ENCODE measurements at regions not wholly inside any gene's neighbourhood (a gene's known extent, or its start where the extent isn't known, plus 50 kb on each side); places are given as distances from the start of the nearest gene placed in this dataset.

DNA sequence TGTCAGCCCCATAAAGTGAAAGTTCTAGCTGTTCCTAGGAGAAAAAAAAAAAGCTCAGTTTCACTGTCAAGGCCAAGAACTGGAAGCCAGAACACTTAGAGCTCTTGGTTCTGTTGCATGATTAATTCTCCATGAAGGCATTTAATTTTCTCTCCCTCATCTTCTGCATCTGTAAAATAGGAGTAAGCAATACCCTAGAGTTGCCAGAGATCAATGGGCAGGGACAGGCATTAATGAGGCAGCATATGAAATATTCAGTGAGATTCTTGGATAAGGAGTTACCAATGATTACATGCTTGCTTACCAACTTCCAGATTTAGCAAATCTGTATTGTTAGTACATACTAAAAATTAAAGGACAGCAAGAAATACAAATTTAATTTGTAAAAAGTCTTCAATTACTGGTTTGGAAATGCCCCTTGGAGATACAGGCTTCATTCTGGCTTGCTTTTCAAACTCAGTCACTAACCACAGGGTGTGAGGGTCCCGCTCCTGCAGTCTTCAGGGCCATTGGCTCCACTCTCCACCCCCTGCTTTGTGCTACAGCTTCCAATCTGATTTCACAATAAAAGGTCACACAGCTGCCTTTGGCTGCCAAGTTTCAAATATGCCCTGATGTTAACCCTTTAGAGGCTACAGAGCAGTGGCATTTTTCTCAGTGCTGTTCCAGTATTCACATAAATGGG lies 624.6 kb downstream of the BNC2 start:
- no peak for DNase-seq (ENCODE audit: low spot score)

DNA sequence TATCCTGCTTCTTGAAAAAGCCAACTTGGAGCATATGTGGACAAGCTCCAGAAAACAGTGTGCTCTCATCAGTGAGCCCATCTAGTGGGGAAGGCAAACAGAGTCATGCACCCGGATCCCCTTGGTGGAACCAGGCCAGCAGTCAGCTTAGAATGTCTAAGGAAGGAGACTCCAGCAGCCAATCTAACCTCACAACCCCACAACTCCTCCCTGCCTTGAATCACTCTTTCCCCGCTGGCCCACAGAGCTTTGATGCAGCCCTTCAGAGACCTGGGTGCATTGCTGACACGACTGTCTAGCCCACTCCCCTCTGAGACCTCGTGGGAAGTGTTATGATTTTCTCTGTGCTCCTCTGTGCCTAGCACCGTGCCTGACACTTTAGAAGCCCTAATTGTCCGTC lies 623.7 kb downstream of the BNC2 start:
- DNase-seq (ENCODE audit: low spot score) = no peak

DNA sequence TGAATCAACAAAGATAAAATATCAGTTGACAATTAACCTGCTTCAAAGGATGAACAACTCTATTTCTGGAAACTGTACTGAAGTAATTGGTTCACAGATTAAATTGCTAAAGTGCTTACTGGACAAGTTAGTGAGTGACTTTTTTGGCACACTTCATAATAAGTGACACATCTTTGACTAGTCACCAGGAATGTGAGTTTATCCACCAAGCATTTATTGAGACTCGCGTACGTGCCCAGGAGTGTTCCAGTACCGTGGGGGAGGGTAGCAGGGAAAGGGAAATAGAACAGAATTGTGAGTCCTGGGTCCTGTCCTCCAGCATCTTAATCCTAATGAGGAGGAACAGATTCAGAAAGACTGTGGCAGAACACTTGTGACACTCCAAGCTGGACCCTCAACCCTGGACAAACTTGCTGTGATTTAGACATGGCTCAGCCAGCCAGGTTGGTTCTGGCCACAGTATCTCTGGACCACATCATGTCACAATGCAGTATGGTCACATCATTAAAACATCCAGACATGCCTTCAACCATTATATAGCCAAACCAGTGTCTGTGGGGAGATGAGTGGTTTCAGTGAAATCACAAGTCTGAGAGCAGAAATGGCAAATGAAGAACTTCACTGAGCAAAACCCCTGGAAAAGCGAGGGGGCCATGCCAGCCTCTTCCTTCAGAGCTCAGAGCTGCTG lies 623.1 kb downstream of the BNC2 start:
- no peak for DNase-seq (ENCODE audit: low spot score)

DNA sequence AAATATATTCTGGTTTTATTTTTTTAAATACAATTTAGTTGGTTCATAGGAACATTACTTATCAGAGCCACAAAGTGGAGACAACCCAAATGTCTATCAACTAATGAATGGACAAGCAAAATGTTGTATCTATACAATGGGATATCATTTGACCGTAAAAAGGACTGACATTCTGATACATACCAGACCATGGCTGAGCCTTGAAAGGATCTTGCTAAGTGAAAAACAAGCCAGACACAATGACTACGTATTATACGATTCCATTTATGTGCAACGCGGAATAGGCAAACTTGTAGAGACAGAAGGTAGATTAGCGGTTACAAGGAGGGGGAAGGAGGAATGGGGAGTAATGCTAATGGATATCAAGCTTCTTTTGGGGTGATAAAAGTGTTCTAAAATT lies 621.6 kb downstream of the BNC2 start:
- no peak for DNase-seq (ENCODE audit: low spot score)

DNA sequence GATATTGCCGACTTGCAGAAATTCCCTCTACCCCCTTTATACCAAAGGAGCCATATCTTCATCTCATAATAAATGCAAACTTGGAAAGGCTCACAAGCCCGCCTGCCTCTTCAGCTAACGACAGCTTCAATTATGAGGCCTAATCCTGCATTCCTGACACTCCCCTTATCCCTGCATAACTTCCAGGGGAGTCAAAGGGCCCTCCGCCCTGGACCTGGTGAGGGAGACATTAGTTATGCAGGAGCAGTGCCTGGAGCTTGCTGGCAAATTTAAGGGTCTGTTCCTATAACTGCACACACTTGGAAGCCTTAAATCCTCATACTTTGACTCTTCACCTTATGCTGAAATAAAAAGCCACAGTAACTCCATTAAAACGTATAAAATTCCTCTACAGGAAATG lies 617.9 kb downstream of the BNC2 start:
- no peak for DNase-seq (ENCODE audit: low spot score)

DNA sequence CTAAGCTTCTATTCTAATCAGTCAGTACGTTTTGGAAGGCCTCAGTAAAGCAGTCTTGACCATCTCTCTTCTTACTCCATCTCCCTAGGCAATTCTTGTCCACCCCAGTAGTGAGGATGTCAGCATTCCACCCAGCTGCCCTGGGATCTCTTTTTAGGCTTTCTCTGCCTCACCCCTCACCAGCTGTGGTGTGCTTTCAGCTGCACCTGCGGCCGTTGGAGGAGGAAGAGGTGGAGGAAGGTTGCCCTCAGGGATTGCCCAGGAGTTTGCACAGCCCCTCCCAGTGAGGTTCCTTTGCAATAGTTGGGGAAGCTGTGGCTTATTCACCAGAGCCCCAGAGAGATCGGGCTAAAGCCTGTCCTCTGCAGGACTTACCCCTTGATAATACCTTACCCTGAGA lies 615.8 kb downstream of the BNC2 start:
- no peak for DNase-seq (ENCODE audit: low spot score)

DNA sequence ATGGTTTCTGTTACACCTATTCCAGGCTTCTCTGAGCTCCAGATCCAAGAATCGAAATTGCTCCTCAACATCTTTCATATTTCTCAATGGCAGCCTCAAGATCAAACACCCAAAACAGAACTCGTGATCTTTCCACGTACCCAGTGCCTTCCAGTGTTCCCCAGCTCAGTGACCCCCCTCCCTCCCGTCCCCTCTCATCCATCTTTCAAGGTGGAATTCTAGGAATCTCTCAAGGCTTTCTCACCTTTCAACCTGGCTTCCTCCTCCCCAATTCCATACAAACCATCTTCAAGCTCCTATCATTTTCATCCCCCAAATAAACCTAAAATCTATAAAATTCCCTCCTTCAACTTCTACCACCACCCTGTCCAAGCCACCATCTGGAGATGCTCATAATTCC lies 615.3 kb downstream of the BNC2 start:
- DNase-seq (ENCODE audit: low spot score) = no peak

DNA sequence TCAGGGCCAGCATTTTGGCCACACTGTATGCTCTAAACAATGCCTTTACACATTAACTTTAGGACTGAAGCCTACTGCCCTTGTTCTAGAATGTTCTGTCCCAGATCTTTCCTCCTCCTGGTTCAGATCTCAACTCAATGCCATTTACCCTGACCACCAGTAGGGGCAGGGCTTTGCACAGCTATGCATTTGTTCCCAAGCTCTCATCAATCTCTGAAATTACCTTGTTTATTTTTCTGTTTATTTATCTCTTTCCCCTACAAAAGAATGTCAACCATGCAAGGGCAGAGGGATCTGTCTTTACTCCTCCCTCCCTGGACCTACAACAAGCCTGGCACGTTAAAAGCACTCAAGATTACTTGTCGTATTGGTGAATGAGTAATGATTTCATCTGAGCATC lies 612.9 kb downstream of the BNC2 start:
- no peak for DNase-seq (ENCODE audit: low spot score)

DNA sequence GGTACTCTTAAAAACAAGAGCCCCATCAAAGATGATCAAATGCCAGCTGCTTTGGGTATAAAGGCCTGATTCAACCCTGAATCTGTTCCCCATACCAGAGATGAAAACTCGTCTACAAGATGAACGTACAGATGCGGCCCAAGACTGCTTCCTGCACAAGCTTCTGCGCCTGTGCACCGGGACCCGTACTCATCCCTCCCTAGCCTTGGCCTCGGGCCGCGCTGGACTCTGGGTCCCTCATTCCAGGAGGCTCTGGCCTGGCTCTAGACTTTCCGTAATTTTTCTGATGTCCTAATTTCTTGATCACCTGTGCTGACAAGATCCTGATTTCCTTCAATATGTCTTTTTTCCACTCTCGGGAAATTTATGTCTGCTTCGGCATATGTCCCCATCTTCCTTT lies 612.3 kb downstream of the BNC2 start:
- no peak for DNase-seq (ENCODE audit: low spot score)

DNA sequence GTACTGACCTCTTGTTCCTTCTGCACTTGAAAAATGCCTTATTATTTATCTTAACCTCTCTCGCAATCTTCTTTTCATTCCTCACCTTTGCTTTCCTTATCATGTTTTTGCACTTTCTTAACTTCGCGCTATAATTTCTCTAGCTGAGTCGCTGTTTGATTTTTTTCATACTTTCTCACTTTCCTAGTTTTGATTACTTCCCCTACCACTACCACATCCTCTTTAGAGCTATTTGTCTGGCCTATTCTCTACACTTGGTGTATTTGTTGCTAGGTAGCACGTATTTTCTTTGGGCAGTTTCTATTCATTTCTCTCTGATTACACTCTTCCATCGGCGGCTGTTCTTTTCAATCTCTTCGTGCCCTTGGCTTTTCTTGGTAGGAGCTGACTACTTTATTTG lies 611.8 kb downstream of the BNC2 start:
- DNase-seq (ENCODE audit: low spot score) = no peak

DNA sequence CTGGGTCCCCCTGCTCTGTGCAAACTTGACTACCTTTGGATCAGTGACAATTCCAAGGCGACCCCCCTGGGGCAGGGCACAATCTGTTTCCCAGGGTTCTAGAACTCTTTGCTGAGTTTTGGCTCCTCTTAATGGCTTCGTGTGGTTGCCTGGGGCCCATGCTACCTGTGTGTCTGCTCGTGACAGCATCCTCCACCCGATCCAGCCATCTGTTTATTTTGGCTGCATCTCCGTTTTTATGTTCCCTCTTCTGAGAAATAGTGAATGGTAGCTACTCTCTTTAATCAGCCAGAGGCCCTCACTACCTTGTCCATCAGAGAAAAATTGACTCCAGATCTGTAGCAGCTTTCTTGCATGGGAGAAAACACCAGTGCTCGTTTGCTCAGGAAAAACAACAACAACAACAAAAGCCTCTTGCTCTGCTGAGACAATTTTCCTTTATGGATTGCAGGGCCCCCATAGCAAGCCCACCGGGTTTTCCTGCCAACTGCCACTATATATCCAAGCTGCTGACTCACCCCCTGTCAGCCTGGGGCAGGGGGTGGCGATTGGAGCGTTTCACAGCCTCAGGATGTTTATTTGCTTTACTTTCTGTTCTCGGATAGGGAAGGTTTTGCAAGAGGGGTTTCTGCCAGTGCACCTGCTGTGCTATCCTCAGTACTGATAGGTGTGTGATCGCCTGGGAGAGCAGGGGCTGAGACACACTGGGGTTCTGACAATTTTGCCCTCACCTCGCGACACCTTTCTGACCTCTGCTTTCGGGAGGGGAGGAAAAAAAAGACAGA lies 607.8 kb downstream of the BNC2 start:
- DNase-seq (ENCODE audit: low spot score) = no peak

DNA sequence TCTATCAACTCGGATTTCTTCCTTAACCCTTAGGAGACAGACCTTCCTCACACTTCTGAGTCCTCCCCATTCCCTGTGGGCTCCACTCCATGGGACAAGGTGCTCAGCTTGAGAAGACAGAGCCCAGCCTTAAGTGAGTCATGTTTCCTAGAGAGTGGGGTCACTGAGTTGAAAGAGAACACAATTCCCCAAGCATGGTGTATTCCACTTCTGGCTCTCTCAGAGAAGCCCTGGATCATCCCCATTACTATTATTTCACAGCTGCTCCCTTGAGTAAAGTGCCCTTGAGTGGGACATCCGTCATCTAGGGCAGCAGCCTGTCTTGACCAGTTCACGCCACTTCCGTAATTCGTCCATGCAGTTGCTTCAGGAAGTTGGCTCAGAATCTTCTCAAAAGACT lies 604.8 kb downstream of the BNC2 start:
- no peak for DNase-seq (ENCODE audit: low spot score)

DNA sequence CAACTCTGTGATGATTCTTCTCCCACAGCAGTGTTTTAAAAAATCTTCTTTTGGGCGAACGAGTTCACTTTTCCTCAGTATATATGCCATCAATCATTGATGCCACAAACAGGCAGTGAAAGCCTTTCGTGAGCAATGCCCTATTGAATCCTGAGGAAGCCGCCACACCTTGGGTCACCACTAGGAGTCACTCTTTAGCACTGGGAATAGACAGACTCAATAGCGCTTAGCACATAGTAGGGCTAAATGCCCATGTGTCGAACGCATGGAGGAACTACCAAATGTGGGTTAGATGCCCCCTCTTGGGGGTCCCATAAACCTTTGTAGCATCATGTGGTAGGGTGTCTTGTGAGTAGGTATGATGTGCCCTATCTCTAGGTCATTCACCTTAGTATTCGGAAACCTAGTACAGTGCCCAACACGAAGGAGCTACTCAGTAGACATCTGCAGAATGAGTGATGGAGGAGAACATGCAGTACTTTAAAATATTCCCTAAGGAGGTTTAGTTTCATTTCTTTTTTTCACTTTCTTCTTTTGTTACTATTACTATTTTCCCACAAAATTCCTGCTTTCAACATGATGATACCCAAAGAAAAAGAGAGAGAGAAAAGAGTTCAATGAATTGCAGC lies 603.7 kb downstream of the BNC2 start:
- DNase-seq (ENCODE audit: low spot score) = peak; percentile 15

DNA sequence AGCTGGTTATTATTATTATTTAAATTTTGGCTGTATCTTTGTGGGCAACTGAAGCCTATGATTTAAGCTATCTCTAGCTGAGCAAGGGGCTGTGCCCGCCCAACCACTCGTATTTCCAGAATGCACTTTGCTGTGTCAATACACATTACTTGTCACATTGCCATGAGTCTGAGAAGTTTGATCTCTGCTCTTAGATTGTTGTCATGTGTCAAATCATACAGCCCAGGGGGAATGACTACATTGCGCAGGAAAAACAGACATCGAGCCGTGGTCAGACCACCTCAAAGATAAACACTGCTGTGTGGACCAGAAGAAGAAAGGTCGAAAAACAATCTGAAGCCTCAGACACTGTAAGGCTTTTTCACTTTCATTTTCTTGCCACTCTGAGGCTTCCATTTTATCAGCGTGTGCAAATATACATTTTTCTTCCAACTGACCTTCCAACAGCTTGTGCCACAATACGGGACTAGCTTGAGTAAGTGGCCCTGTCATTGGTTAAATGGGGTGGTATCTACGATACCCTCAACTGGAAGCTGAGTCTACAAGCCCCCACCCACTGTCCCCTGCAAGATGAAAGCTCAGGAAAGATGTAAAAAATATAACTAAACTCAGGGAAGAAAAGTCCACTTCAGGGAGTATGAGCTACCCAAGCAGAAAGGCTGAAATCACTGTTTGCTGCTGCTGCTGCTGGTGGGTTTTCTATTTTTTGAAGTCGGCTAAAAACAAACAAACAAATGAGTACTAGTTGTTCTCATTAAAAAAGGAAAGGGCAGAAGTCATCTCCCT lies 603.0 kb downstream of the BNC2 start:
- DNase-seq (ENCODE audit: low spot score) = no peak

DNA sequence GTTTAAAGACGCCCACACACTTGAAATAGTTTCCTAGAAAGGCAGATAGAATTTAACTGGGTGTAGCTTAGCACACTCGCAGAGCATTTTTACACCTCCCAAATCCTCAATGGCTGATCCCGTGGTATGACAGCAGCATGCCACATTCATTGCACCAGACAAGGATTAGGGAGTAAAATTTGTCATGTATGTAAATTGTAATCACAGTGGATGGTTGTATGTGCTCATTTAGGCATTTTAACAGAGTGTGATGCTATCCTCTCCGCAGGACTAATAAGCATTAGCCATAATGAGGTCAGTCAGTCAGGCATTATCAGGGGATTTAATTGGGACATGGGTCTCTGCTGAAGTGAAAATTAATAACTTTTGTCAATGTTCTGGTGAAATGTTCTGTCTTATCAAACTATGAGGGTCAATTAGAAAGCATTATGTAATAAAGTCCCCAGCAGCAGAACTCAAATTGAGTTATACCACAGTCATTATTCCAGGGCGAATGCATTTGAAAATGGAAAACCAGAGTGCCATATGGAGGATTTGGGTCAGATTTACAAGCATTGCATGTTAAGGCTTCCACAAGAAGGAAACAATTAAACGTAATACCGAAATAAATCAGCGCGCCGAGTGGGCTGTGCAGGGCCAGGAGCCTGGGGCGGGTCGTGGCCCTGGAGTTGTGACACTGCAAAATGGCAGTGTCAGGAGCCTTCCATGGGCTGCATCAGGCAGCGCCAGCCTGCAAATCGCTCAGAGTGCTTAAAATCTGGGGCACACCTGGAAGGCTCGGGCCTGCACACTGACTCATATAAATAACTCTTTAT lies 602.2 kb downstream of the BNC2 start:
- DNase-seq (ENCODE audit: low spot score) = peak; percentile 8

DNA sequence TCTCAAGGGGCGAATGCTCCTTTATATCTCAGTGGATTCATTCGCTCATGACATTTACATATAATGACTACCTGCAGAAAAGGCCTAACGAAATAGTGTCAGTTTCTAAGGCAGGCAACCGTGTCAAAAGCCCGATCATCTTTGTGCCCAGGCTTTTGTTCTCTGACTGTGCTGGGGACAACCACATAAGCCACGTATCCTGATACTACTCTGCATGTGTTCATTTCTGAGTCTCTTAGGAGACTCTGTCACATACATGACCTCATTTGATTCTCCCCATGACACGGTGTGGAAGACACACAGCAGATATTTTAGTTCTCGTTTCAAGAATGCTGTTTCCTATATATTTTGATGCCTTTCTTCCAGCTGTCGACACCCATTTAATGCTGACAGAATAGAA lies 598.5 kb downstream of the BNC2 start:
- no peak for DNase-seq (ENCODE audit: low spot score)

DNA sequence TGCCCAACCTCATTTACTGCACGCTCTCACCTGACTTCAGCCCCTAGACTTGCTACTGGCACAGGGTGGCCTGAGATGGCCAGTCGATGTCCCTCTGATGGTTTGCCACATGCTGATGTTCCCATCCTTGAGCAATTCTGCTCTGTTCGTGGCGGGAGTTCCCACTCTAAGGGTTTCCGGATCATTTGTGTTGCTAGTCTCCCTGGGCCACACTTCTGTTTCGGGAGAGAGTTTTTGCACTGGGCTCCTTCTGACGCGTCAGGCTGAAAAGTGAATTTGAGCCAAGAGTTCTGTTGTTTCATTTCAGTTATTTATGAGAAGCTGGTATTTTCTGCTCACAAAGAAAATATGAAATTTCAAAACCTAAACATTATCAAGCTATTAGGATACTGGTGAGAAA lies 597.7 kb downstream of the BNC2 start:
- no peak for DNase-seq (ENCODE audit: low spot score)

DNA sequence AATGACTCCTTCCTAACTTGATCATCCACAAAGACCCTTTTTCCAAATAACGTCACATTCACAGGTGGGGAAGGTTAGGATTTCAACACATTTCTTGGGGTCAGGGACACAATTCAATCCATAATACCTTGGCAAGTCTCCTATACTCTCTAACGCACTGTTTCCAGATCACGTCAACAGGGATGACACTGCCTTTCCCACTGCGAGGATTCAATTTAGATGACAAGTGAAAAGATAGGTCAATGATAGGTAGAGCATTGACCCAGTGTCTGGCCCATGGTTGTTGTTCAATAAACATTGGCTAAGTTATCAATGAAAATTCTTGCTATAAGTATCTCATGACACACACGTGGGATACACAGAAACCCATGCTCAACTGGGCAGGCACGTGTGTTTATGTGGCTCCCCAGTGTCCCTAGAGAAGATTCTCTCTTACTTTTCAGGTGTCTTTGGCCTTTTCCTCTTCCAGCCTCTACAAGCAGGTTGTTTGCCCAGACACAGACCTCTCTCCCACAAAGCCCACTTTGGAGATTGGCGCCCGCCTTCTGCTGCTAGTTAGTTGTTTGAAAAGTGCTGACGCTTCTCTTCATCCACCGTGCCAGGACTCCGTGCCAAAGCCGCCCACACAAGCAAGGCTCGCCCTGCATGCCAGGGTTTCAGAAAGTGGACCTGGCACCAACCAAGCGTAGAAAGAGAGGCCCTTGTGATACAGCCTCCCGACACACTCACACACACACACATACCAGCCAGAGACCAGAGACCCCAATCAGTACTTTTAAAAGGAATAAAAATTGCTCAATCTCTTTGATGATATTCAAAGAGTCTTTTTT lies 594.5 kb downstream of the BNC2 start:
- no peak for DNase-seq (ENCODE audit: low spot score)

DNA sequence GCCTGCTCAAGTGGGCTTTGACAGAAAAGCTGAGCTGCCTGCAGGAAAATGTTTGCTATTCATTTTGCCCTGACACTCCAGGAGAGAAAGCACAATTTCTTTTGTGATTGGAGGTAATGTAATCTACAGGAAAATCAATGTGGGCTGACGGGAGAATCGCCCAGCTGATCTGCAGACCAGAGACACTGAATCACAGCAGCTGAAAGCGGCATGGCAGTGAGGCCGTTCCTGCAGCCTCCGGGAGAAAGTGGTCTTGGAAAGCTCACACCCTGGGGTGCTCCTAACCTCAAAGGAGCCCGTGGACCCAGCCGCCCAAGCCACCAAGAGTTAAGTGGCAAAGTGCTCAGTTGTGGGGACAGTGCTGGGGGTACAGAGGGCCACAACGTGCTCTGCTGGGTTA lies 593.6 kb downstream of the BNC2 start:
- no peak for DNase-seq (ENCODE audit: low spot score)

DNA sequence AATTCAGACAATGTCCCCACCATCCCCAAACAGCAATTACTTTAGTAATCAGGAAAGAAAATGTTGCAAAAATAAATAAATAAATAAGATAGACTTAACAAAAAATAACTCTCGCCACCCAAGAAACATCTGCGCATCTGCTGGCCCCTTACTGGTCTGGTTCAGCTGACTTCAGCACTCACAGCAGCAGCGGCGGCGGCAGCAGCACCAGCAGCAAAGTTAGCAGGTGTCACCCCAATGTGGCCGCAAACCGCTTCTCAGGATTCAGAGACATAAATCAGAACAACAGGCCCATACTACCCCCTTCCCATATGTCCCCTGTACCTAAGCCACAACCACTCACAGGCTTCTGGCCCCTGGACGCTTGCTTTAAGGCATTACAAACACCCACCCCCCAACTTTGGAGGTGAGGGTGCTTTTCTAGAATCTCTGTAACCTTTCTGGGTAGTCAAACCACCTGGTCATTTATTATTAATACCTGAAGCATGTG lies 593.0 kb downstream of the BNC2 start:
- no peak for DNase-seq (ENCODE audit: low spot score)
